ENCODE measurements at regions not wholly inside any gene's neighbourhood (a gene's known extent, or its start where the extent isn't known, plus 50 kb on each side); places are given as distances from the start of the nearest gene placed in this dataset.

- Histone ChIP-seq H3K4me2 (ENCODE audit: low read length) (no peak overlapping the region), H3F3A (ENCODE audit: control insufficient read depth, insufficient read depth) (no peaks in the 10 kb centered on the region), H3K27ac (ENCODE audit: low read depth, low read length) (no peak overlapping the region), H3K79me2 (ENCODE audit: control insufficient read depth, low read length) (no peaks in the 10 kb centered on the region), H3K4me3 (ENCODE audit: low read length) (no peak overlapping the region), H3K9me3 (ENCODE audit: control insufficient read depth, insufficient read depth, low read length) (no peaks in the 10 kb centered on the region), H4K20me1 (ENCODE audit: control insufficient read depth, insufficient read depth, low read depth, low read length) (no peaks in the 10 kb centered on the region), H3K9me2 (replicated peaks; ENCODE audit: control insufficient read depth, low read length) (no peaks in the 10 kb centered on the region), H3K27me3 (ENCODE audit: control insufficient read depth, low read length) (no peaks in the 10 kb centered on the region), H3K36me3 (ENCODE audit: control insufficient read depth, low read length) (no peaks in the 10 kb centered on the region), H3K4me1 (ENCODE audit: control insufficient read depth, low read length) (no peaks in the 10 kb centered on the region)
- TF ChIP-seq CTCF (IDR thresholded peaks at IDR 0.05; ENCODE audit: low read depth, low read length, poor library complexity, severe bottlenecking) (no peak), EZH2phosphoT487 (IDR thresholded peaks at IDR 0.05; ENCODE audit: borderline replicate concordance, low read length) (no peak)
Measured at GRCh38 chr6:56345376-56345995, 98.1 kb upstream of the COL21A1 start.

- TF ChIP-seq EZH2phosphoT487 (IDR thresholded peaks at IDR 0.05; ENCODE audit: borderline replicate concordance, low read length) (no peak), CTCF (IDR thresholded peaks at IDR 0.05; ENCODE audit: low read depth, low read length, poor library complexity, severe bottlenecking) (no peak)
- Histone ChIP-seq H3F3A (ENCODE audit: control insufficient read depth, insufficient read depth) (no peaks in the 10 kb centered on the region), H3K9me2 (replicated peaks; ENCODE audit: control insufficient read depth, low read length) (no peaks in the 10 kb centered on the region), H3K36me3 (ENCODE audit: control insufficient read depth, low read length) (no peaks in the 10 kb centered on the region), H3K4me2 (ENCODE audit: low read length) (no peak overlapping the region), H3K4me3 (ENCODE audit: low read length) (no peak overlapping the region), H3K79me2 (ENCODE audit: control insufficient read depth, low read length) (no peaks in the 10 kb centered on the region), H3K27ac (ENCODE audit: low read depth, low read length) (no peak overlapping the region), H3K27me3 (ENCODE audit: control insufficient read depth, low read length) (no peaks in the 10 kb centered on the region), H3K4me1 (ENCODE audit: control insufficient read depth, low read length) (no peaks in the 10 kb centered on the region), H4K20me1 (ENCODE audit: control insufficient read depth, insufficient read depth, low read depth, low read length) (no peaks in the 10 kb centered on the region), H3K9me3 (ENCODE audit: control insufficient read depth, insufficient read depth, low read length) (no peaks in the 10 kb centered on the region)
Measured at GRCh38 chr6:56343295-56343694, 95.9 kb upstream of the COL21A1 start.

- no peaks in the 10 kb centered on the region for H3K9me2 ChIP-seq (replicated peaks; ENCODE audit: control insufficient read depth, low read length)
- no peaks in the 10 kb centered on the region for H3K36me3 ChIP-seq (ENCODE audit: control insufficient read depth, low read length)
- no peaks in the 10 kb centered on the region for H3F3A ChIP-seq (ENCODE audit: control insufficient read depth, insufficient read depth)
- no peak overlapping the region for H3K4me2 ChIP-seq (ENCODE audit: low read length)
- H3K27ac ChIP-seq (ENCODE audit: low read depth, low read length) = no peak overlapping the region
- no peaks in the 10 kb centered on the region for H3K27me3 ChIP-seq (ENCODE audit: control insufficient read depth, low read length)
- no peak for TF ChIP-seq CTCF (IDR thresholded peaks at IDR 0.05; ENCODE audit: low read depth, low read length, poor library complexity, severe bottlenecking)
- TF ChIP-seq EZH2phosphoT487 (IDR thresholded peaks at IDR 0.05; ENCODE audit: borderline replicate concordance, low read length) = no peak
- no peaks in the 10 kb centered on the region for H3K9me3 ChIP-seq (ENCODE audit: control insufficient read depth, insufficient read depth, low read length)
- no peaks in the 10 kb centered on the region for H3K4me1 ChIP-seq (ENCODE audit: control insufficient read depth, low read length)
- H3K79me2 ChIP-seq (ENCODE audit: control insufficient read depth, low read length) = no peaks in the 10 kb centered on the region
- H4K20me1 ChIP-seq (ENCODE audit: control insufficient read depth, insufficient read depth, low read depth, low read length) = no peaks in the 10 kb centered on the region
- no peak overlapping the region for H3K4me3 ChIP-seq (ENCODE audit: low read length)
Measured at GRCh38 chr6:56339524-56339923, 92.1 kb upstream of the COL21A1 start.
